GM18508 (cell line): ENCODE measurements at regions not wholly inside any gene's neighbourhood (a gene's known extent, or its start where the extent isn't known, plus 50 kb on each side); places are given as distances from the start of the nearest gene placed in this dataset.

Source experiments
- ATAC-seq: cut with Tn5 transposase; IDR thresholded peaks from one replicate; pipeline ENCODE4 v1.9.1; 2021; ENCODE audit warnings: moderate number of reproducible peaks; ENCODE audit not compliant: insufficient read depth, unreplicated experiment

- no peak for ATAC-seq
Observed at GRCh38 chr21:27674041-27674615, 707.2 kb upstream of the ADAMTS5 start.

- ATAC-seq = no peak
Observed at GRCh38 chr21:27673581-27673980, 706.7 kb upstream of the ADAMTS5 start.

GRCh38 chr21:27671207-27671606, 704.3 kb upstream of the ADAMTS5 start:
- ATAC-seq = no peak

GRCh38 chr21:27653481-27653880, 686.6 kb upstream of the ADAMTS5 start:
- no peak for ATAC-seq

- ATAC-seq = no peak
Observed at GRCh38 chr21:27649762-27650161, 682.9 kb upstream of the ADAMTS5 start.

- ATAC-seq = no peak
Observed at GRCh38 chr21:27649323-27649722, 682.4 kb upstream of the ADAMTS5 start.

GRCh38 chr21:27648560-27648959, 681.7 kb upstream of the ADAMTS5 start:
- no peak for ATAC-seq

GRCh38 chr21:27647921-27648320, 681.0 kb upstream of the ADAMTS5 start:
- ATAC-seq = no peak

GRCh38 chr21:27647401-27647800, 680.5 kb upstream of the ADAMTS5 start:
- ATAC-seq = no peak

- no peak for ATAC-seq
Observed at GRCh38 chr21:27646691-27647090, 679.8 kb upstream of the ADAMTS5 start.

GRCh38 chr21:27646056-27646455, 679.2 kb upstream of the ADAMTS5 start:
- ATAC-seq = no peak

GRCh38 chr21:27645285-27645684, 678.4 kb upstream of the ADAMTS5 start:
- ATAC-seq = no peak

- no peak for ATAC-seq
Observed at GRCh38 chr21:27643326-27643725, 676.4 kb upstream of the ADAMTS5 start.

GRCh38 chr21:27639286-27639685, 672.4 kb upstream of the ADAMTS5 start:
- no peak for ATAC-seq

GRCh38 chr21:27636656-27637055, 669.8 kb upstream of the ADAMTS5 start:
- no peak for ATAC-seq

GRCh38 chr21:27633631-27634030, 666.7 kb upstream of the ADAMTS5 start:
- no peak for ATAC-seq

- no peak for ATAC-seq
Observed at GRCh38 chr21:27631471-27631870, 664.6 kb upstream of the ADAMTS5 start.

- ATAC-seq = no peak
Observed at GRCh38 chr21:27622631-27623030, 655.7 kb upstream of the ADAMTS5 start.

- ATAC-seq = no peak
Observed at GRCh38 chr21:27614231-27614630, 647.3 kb upstream of the ADAMTS5 start.

GRCh38 chr21:27606422-27606821, 639.5 kb upstream of the ADAMTS5 start:
- ATAC-seq = no peak

GRCh38 chr21:27596196-27596595, 629.3 kb upstream of the ADAMTS5 start:
- ATAC-seq = no peak

GRCh38 chr21:27595716-27596115, 628.8 kb upstream of the ADAMTS5 start:
- no peak for ATAC-seq

- no peak for ATAC-seq
Observed at GRCh38 chr21:27590271-27590670, 623.4 kb upstream of the ADAMTS5 start.
